ENCODE measurements at regions not wholly inside any gene's neighbourhood (a gene's known extent, or its start where the extent isn't known, plus 50 kb on each side); places are given as distances from the start of the nearest gene placed in this dataset.

DNA sequence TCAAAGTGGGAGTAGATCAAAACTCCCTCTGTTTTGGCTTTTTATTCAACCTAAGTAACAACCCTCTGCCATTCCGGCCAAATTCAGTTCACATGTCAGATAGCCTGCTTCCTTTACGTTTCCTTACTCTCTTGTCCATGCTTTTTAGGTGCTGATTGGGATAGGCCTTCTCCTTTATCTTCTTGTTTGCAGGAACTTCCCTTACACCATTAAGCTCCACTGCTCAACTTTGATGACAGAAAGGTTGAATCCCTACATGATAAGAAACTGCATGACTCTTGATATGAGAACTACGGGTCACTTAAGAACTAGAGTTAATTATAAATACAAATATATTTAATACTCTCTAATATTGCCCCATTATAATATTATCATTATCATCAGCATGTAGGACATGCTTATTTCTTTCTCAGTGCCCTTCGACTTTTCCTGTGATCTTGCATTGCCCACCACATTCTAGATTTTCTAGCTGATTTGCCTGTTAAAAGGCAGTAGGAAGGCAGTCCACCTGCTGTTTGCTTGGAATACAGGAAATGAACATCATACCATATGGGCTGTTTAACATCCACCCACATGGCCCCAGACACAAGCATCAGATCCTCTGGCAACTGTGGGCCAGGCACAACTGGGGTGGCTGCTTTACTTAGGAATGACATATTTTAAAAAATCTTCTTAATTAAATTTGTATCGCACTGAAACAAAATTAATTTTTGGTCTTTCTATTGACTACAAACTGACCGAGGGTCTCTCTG, 59.7 kb upstream of the CCDC6 start:
- no peaks in the 10 kb centered on the region for H3K36me3 Mint-ChIP-seq
- CTCF ChIA-PET, result interaction anchor here (1.2 kb wide), 1 partner anchor 135 kb away, joined by 3 read pairs; no protein-coding TSS in a partner anchor

More for the DNA sequence above, 59.7 kb upstream of the CCDC6 start:
- POLR2A ChIA-PET, result no interaction called here
- Mint-ChIP-seq H3K4me3 (no peak overlapping the region), H3K9me3 (no peaks in the 10 kb centered on the region), H3K27ac (no peak overlapping the region), H3K27me3 (ENCODE audit: low read depth) (no peaks in the 10 kb centered on the region), H3K4me1 (peaks cover 20% of the 10 kb centered on the region)
- no peak for TF ChIP-seq TEAD1 (CRISPR knock-in tag; IDR thresholded peaks at IDR 0.05)
- TF ChIP-seq NR1H2 (CRISPR knock-in tag; IDR thresholded peaks at IDR 0.05), result no peak
- no peak for TF ChIP-seq HMGA2 (CRISPR knock-in tag; IDR thresholded peaks at IDR 0.05)
- TF ChIP-seq ZBTB21 (CRISPR knock-in tag; IDR thresholded peaks at IDR 0.05; ENCODE audit: borderline replicate concordance), result no peak
- TF ChIP-seq CREM (CRISPR knock-in tag; IDR thresholded peaks at IDR 0.05), result no peak
- TF ChIP-seq ZNF512 (CRISPR knock-in tag; IDR thresholded peaks at IDR 0.05; ENCODE audit: borderline replicate concordance), result no peak
- TF ChIP-seq, protein P1, sequence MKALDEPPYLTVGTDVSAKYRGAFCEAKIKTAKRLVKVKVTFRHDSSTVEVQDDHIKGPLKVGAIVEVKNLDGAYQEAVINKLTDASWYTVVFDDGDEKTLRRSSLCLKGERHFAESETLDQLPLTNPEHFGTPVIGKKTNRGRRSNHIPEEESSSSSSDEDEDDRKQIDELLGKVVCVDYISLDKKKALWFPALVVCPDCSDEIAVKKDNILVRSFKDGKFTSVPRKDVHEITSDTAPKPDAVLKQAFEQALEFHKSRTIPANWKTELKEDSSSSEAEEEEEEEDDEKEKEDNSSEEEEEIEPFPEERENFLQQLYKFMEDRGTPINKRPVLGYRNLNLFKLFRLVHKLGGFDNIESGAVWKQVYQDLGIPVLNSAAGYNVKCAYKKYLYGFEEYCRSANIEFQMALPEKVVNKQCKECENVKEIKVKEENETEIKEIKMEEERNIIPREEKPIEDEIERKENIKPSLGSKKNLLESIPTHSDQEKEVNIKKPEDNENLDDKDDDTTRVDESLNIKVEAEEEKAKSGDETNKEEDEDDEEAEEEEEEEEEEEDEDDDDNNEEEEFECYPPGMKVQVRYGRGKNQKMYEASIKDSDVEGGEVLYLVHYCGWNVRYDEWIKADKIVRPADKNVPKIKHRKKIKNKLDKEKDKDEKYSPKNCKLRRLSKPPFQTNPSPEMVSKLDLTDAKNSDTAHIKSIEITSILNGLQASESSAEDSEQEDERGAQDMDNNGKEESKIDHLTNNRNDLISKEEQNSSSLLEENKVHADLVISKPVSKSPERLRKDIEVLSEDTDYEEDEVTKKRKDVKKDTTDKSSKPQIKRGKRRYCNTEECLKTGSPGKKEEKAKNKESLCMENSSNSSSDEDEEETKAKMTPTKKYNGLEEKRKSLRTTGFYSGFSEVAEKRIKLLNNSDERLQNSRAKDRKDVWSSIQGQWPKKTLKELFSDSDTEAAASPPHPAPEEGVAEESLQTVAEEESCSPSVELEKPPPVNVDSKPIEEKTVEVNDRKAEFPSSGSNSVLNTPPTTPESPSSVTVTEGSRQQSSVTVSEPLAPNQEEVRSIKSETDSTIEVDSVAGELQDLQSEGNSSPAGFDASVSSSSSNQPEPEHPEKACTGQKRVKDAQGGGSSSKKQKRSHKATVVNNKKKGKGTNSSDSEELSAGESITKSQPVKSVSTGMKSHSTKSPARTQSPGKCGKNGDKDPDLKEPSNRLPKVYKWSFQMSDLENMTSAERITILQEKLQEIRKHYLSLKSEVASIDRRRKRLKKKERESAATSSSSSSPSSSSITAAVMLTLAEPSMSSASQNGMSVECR (CRISPR knock-in tag; IDR thresholded peaks at IDR 0.05; ENCODE audit: borderline replicate concordance), result no peak
- no peak for TF ChIP-seq SMAD3 (CRISPR knock-in tag; IDR thresholded peaks at IDR 0.05; ENCODE audit: borderline replicate concordance)
- no peak for TF ChIP-seq ZNF416 (CRISPR knock-in tag; IDR thresholded peaks at IDR 0.05)
- no peak for TF ChIP-seq MYBL2 (CRISPR knock-in tag; IDR thresholded peaks at IDR 0.05)
- no peak for TF ChIP-seq MXD4 (CRISPR knock-in tag; IDR thresholded peaks at IDR 0.05; ENCODE audit: borderline replicate concordance)
- no peak for TF ChIP-seq SOX15 (CRISPR knock-in tag; IDR thresholded peaks at IDR 0.05)
- TF ChIP-seq NR2C2 (CRISPR knock-in tag; IDR thresholded peaks at IDR 0.05), result no peak
- no peak for TF ChIP-seq PRDM15 (CRISPR knock-in tag; IDR thresholded peaks at IDR 0.05)
- DNase-seq (ENCODE audit: low spot score), result no peak
- ATAC-seq, result no peak; the same call in 1 of the 2 replicates

Measured in WTC11 (cell line).